ENCODE measurements at regions not wholly inside any gene's neighbourhood (a gene's known extent, or its start where the extent isn't known, plus 50 kb on each side); places are given as distances from the start of the nearest gene placed in this dataset.

DNA sequence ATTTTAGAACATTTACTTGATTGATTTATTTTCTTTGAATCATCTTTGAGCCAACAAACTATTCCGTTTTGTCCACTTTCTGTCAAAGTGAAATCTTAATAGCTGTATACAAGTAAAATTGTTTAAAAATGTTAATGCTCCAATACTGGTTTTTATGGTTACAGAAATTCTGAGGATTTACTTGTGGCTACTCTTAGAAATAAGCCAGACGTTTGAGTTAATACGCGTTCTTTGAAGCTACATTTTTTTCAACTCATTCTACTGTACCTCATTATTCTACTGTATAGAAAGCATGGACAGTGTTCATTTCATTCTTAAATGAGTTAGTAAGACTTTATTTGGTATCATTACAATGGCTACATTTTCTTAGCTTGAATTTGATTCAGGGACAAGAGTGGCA lies 996.2 kb upstream of the FLRT2 start:
- TF ChIP-seq, protein P1, sequence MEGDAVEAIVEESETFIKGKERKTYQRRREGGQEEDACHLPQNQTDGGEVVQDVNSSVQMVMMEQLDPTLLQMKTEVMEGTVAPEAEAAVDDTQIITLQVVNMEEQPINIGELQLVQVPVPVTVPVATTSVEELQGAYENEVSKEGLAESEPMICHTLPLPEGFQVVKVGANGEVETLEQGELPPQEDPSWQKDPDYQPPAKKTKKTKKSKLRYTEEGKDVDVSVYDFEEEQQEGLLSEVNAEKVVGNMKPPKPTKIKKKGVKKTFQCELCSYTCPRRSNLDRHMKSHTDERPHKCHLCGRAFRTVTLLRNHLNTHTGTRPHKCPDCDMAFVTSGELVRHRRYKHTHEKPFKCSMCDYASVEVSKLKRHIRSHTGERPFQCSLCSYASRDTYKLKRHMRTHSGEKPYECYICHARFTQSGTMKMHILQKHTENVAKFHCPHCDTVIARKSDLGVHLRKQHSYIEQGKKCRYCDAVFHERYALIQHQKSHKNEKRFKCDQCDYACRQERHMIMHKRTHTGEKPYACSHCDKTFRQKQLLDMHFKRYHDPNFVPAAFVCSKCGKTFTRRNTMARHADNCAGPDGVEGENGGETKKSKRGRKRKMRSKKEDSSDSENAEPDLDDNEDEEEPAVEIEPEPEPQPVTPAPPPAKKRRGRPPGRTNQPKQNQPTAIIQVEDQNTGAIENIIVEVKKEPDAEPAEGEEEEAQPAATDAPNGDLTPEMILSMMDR (IDR thresholded peaks at IDR 0.05): no peak
- TF ChIP-seq POLR2AphosphoS5 (IDR thresholded peaks at IDR 0.05; ENCODE audit: low read depth, low read length): no peak
- TF ChIP-seq, protein P2, sequence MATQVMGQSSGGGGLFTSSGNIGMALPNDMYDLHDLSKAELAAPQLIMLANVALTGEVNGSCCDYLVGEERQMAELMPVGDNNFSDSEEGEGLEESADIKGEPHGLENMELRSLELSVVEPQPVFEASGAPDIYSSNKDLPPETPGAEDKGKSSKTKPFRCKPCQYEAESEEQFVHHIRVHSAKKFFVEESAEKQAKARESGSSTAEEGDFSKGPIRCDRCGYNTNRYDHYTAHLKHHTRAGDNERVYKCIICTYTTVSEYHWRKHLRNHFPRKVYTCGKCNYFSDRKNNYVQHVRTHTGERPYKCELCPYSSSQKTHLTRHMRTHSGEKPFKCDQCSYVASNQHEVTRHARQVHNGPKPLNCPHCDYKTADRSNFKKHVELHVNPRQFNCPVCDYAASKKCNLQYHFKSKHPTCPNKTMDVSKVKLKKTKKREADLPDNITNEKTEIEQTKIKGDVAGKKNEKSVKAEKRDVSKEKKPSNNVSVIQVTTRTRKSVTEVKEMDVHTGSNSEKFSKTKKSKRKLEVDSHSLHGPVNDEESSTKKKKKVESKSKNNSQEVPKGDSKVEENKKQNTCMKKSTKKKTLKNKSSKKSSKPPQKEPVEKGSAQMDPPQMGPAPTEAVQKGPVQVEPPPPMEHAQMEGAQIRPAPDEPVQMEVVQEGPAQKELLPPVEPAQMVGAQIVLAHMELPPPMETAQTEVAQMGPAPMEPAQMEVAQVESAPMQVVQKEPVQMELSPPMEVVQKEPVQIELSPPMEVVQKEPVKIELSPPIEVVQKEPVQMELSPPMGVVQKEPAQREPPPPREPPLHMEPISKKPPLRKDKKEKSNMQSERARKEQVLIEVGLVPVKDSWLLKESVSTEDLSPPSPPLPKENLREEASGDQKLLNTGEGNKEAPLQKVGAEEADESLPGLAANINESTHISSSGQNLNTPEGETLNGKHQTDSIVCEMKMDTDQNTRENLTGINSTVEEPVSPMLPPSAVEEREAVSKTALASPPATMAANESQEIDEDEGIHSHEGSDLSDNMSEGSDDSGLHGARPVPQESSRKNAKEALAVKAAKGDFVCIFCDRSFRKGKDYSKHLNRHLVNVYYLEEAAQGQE (IDR thresholded peaks at IDR 0.05; ENCODE audit: insufficient read depth in 1 of 2, low read depth in 2 of 2, low read length in 1 of 2): no peak
